IMR-90 (cell line): ENCODE measurements at regions not wholly inside any gene's neighbourhood (a gene's known extent, or its start where the extent isn't known, plus 50 kb on each side); places are given as distances from the start of the nearest gene placed in this dataset.

Experiments
- ATAC-seq: fragments of 200-7000 bp; cut with Tn5 transposase; 2 replicates; pipeline ENCODE4 v1.9.1; 2020; ENCODE audit warnings: low read depth, mild to moderate bottlenecking, moderate library complexity
- BruUV-seq: library from RNA; stranded (reverse); fragments of 400-500 nt; replicated peaks from 2 replicates; lab custom pipeline; 2021; lab: Mats Ljungman, UMichigan
- CTCF ChIA-PET: fragments of 300-600 bp; formaldehyde crosslinking; extraction: SDS; loops from one replicate; lab custom pipeline; 2021; ENCODE audit warnings: antibody characterized with exemption; lab: Yijun Ruan, JAX
- POLR2A ChIA-PET: fragments of 300-600 bp; sonication (Branson Sonifier 250); formaldehyde crosslinking; loops from one replicate; lab custom pipeline; 2022; ENCODE audit warnings: antibody characterized with exemption; ENCODE audit not compliant: unreplicated experiment; lab: Charles Lee
- DNase-seq: peaks from one replicate; pipeline ENCODE4 v3.0.0; 2013
- H2AFZ ChIP-seq: replicated peaks from 2 replicates; pipeline ENCODE3; 2013; ENCODE audit warnings: low read length, mild to moderate bottlenecking; ENCODE audit not compliant: poor library complexity
- H2AK5ac ChIP-seq: 2 replicates; pipeline ENCODE4 v1.6.1; 2013; ENCODE audit warnings: low read depth, low read length, inconsistent platforms
- H2AK9ac ChIP-seq: replicated peaks from 2 replicates; pipeline ENCODE3; 2013; ENCODE audit warnings: mild to moderate bottlenecking, low read depth, low read length, moderate library complexity; ENCODE audit not compliant: poor library complexity
- H2BK120ac ChIP-seq: 2 replicates; pipeline ENCODE4 v1.6.1; 2013; ENCODE audit warnings: low read depth, low read length, inconsistent platforms
- H2BK15ac ChIP-seq: 3 replicates; pipeline ENCODE4 v1.6.1; 2013; ENCODE audit warnings: low read depth, low read length, inconsistent platforms
- H2BK20ac ChIP-seq: 2 replicates; pipeline ENCODE4 v1.6.1; 2013; ENCODE audit warnings: low read depth, mild to moderate bottlenecking, inconsistent platforms, low read length, moderate library complexity
- H2BK5ac ChIP-seq: 2 replicates; pipeline ENCODE4 v1.6.1; 2013; ENCODE audit warnings: mild to moderate bottlenecking, low read depth, low read length, inconsistent platforms; ENCODE audit not compliant: poor library complexity, severe bottlenecking
- H3K14ac ChIP-seq: replicated peaks from 2 replicates; pipeline ENCODE4 v1.6.1; 2013; ENCODE audit warnings: low read depth, low read length, inconsistent platforms
- H3K18ac ChIP-seq: 2 replicates; pipeline ENCODE4 v1.6.1; 2013; ENCODE audit warnings: low read depth, low read length, control low read depth
- H3K23ac ChIP-seq: 2 replicates; pipeline ENCODE4 v1.6.1; 2013; ENCODE audit warnings: low read depth, low read length, inconsistent platforms
- H3K27ac ChIP-seq: 2 replicates; pipeline ENCODE4 v1.5.1; 2013; ENCODE audit warnings: mild to moderate bottlenecking, control low read depth, low read length; ENCODE audit not compliant: insufficient read depth
- H3K27me3 ChIP-seq: 2 replicates; pipeline ENCODE4 v1.6.1; 2013; ENCODE audit warnings: low read length; ENCODE audit not compliant: control insufficient read depth, insufficient read depth
- H3K36me3 ChIP-seq: 2 replicates; pipeline ENCODE4 v1.6.1; 2013; ENCODE audit warnings: low read length, mixed read lengths; ENCODE audit not compliant: control insufficient read depth, insufficient read depth
- H3K4ac ChIP-seq: 2 replicates; pipeline ENCODE4 v1.6.1; 2013; ENCODE audit warnings: low read depth, low read length, inconsistent platforms
- H3K4me1 ChIP-seq: 2 replicates; pipeline ENCODE4 v1.6.1; 2013; ENCODE audit warnings: low read length, mixed read lengths; ENCODE audit not compliant: control insufficient read depth, insufficient read depth
- H3K4me2 ChIP-seq: 2 replicates; pipeline ENCODE4 v1.6.1; 2013; ENCODE audit warnings: low read depth, mild to moderate bottlenecking, control low read depth, low read length, moderate library complexity
- H3K4me3 ChIP-seq: 2 replicates; pipeline ENCODE4 v1.5.1; 2013; ENCODE audit warnings: low read depth, mild to moderate bottlenecking, control low read depth, low read length, moderate library complexity; ENCODE audit not compliant: insufficient read depth
- H3K56ac ChIP-seq: 2 replicates; pipeline ENCODE4 v1.6.1; 2013; ENCODE audit warnings: low read length, inconsistent platforms; ENCODE audit not compliant: insufficient read depth; ENCODE audit errors: extremely low read depth
- H3K79me1 ChIP-seq, 2 experiments: 2 replicates each; pipeline ENCODE4 v1.6.1; 2013; ENCODE audit warnings: low read length in 2 of 2, inconsistent platforms in 1 of 2, low read depth in 1 of 2
- H3K9ac ChIP-seq: 2 replicates; pipeline ENCODE4 v1.6.1; 2013; ENCODE audit warnings: low read depth, low read length, control low read depth
- H3K9me1 ChIP-seq: 2 replicates; pipeline ENCODE4 v1.6.1; 2013; ENCODE audit warnings: low read length, inconsistent platforms; ENCODE audit not compliant: insufficient read depth
- H3K9me3 ChIP-seq: 2 replicates; pipeline ENCODE4 v1.6.1; 2013; ENCODE audit warnings: low read length; ENCODE audit not compliant: control insufficient read depth, insufficient read depth
- H4K20me1 ChIP-seq: 2 replicates; pipeline ENCODE4 v1.6.1; 2013; ENCODE audit warnings: low read length, inconsistent platforms; ENCODE audit not compliant: insufficient read depth
- H4K5ac ChIP-seq: 2 replicates; pipeline ENCODE4 v1.6.1; 2013; ENCODE audit warnings: mild to moderate bottlenecking, low read depth, low read length, control low read depth
- H4K8ac ChIP-seq, 2 experiments: 2 replicates each; pipeline ENCODE4 v1.6.1; 2013; ENCODE audit warnings: low read depth in 2 of 2, low read length in 2 of 2, control low read depth in 1 of 2, inconsistent platforms in 1 of 2
- H4K91ac ChIP-seq: 2 replicates; pipeline ENCODE4 v1.6.1; 2013; ENCODE audit warnings: low read depth, low read length, inconsistent platforms; ENCODE audit not compliant: insufficient read depth
- CTCF ChIP-seq: conservative IDR thresholded peaks from 2 replicates; pipeline ENCODE4 v1.5.1; 2012; ENCODE audit warnings: mild to moderate bottlenecking, low read depth, low read length, improper control_type of control experiment
- MAZ ChIP-seq: IDR thresholded peaks from 2 replicates; pipeline ENCODE4 v1.6.1; 2012; ENCODE audit warnings: low read depth, mild to moderate bottlenecking, low read length, improper control_type of control experiment, moderate library complexity, borderline replicate concordance
- WGBS, 2 experiments: methylation state at CpG; one replicate each; pipeline versions ENCODE4 v1.1.5 to v1.1.7; 2013; ENCODE audit warnings: missing lambda C conversion rate in 2 of 2; ENCODE audit not compliant: insufficient read length in 1 of 2; ENCODE audit errors: extremely low coverage in 2 of 2; 5-methylcytosine and 5-hydroxymethylcytosine counted together
- dilution Hi-C: fragments of 300-500 bp; cut with HindIII; formaldehyde crosslinking; loops from one replicate; pipeline ENCODE4 v1.14.3; 2018; ENCODE audit warnings: low sequenced_read_pairs; ENCODE audit not compliant: unreplicated experiment
- in situ Hi-C: fragments of 300-500 bp; cut with MboI; formaldehyde crosslinking; loops from 3 replicates; pipeline ENCODE4 v1.14.3; 2019; ENCODE audit warnings: low sequenced_read_pairs, inconsistent platforms, mixed read lengths
- intact Hi-C: fragments of 100-400 bp; cut with micrococcal nuclease; formaldehyde crosslinking; loops from 2 replicates; pipeline ENCODE4 v1.10.0; 2022

DNA sequence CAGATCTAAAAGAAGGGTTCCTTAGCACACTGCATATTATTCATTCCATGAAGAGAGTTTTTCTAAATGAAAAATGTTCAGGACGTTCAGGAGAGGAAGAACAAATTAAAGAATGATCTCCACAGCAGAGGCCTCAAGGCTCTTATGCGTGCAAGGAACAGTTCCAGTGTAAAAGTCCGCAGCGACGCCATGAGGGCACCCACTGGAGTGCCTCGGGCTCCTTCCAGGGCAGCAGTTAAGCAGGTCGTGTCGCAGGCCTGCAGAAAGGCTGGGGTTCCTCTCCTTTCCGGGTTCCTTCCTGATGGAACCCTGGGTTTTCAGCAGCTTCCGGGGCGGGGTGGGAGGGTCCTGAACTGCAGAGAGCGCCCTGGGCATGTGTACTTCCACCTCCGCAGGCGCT is 87.1 kb upstream of the SELENOP start:
- no peak overlapping the region for H2AK9ac ChIP-seq
- no peak overlapping the region for H3K27ac ChIP-seq
- H2BK20ac ChIP-seq, result no peak overlapping the region
- no peak overlapping the region for H3K56ac ChIP-seq
- dilution Hi-C loops (no loop called here), intact Hi-C loops (no loop called here), in situ Hi-C loops (no loop called here)
- TF ChIP-seq MAZ (no peak), CTCF (no peak)
- no peaks in the 10 kb centered on the region for H3K79me1 ChIP-seq
- no peaks in the 10 kb centered on the region for H3K9me3 ChIP-seq
- H4K5ac ChIP-seq, result no peak overlapping the region
- H2BK120ac ChIP-seq, result no peak overlapping the region
- no peaks in the 10 kb centered on the region for H3K36me3 ChIP-seq
- H3K27me3 ChIP-seq, result peaks cover 13% of the 10 kb centered on the region
- BruUV-seq, result no TSS peak
- no peaks in the 10 kb centered on the region for H3K4me1 ChIP-seq
- no peak overlapping the region for H3K9ac ChIP-seq
- no peak overlapping the region for H3K4me2 ChIP-seq
- H2AFZ ChIP-seq, result no peak overlapping the region
- no peaks in the 10 kb centered on the region for H3K9me1 ChIP-seq
- no peak for ATAC-seq
- H3K18ac ChIP-seq, result no peak overlapping the region
- H4K91ac ChIP-seq, result no peak overlapping the region
- H4K8ac ChIP-seq, result no peak overlapping the region
- ChIA-PET POLR2A (no interaction called here), CTCF (no interaction called here)
- no peak overlapping the region for H2BK15ac ChIP-seq
- H3K23ac ChIP-seq, result no peak overlapping the region
- no peak overlapping the region for H3K4ac ChIP-seq
- H3K4me3 ChIP-seq, result no peak overlapping the region
- DNase-seq, result no peak
- H2AK5ac ChIP-seq, result no peak overlapping the region
- no peaks in the 10 kb centered on the region for H4K20me1 ChIP-seq
- no peak overlapping the region for H2BK5ac ChIP-seq
- WGBS, 2 experiments, result 68% methylated on average over 13 of the region's 14 CpGs; no CpG with 5 or more reads in 1 of the 2 experiments
- no peak overlapping the region for H3K14ac ChIP-seq
